WTC11 (cell line): ENCODE measurements at regions not wholly inside any gene's neighbourhood (a gene's known extent, or its start where the extent isn't known, plus 50 kb on each side); places are given as distances from the start of the nearest gene placed in this dataset.

Experiments
- ATAC-seq: fragments of 200-7000 bp; cut with Tn5 transposase; 2 replicates; pipeline ENCODE4 v1.10.0; 2021; ENCODE audit warnings: mild to moderate bottlenecking, moderate library complexity
- CTCF ChIA-PET: fragments of 300-600 bp; sonication (Branson Sonifier 250); formaldehyde crosslinking; loops from one replicate; lab custom pipeline; 2021; ENCODE audit warnings: antibody characterized with exemption; lab: Charles Lee
- POLR2A ChIA-PET: fragments of 350-600 bp; sonication (Branson Sonifier 250); formaldehyde crosslinking; loops from one replicate; lab custom pipeline; 2021; ENCODE audit warnings: antibody characterized with exemption; lab: Charles Lee
- DNase-seq: peaks from one replicate; pipeline ENCODE4 v3.0.0; 2021; ENCODE audit warnings: low spot score
- H3K27ac Mint-ChIP-seq: 2 replicates; pipeline ENCODE4 v1.8.0; 2021; ENCODE audit warnings: mixed read lengths
- H3K27me3 Mint-ChIP-seq: 2 replicates; pipeline ENCODE4 v1.8.0; 2021; ENCODE audit warnings: low read depth, mild to moderate bottlenecking, moderate library complexity, mixed read lengths
- H3K36me3 Mint-ChIP-seq: 2 replicates; pipeline ENCODE4 v1.8.0; 2021; ENCODE audit warnings: mixed read lengths
- H3K4me1 Mint-ChIP-seq: 2 replicates; pipeline ENCODE4 v1.8.0; 2022; ENCODE audit warnings: mixed read lengths
- H3K4me3 Mint-ChIP-seq: 2 replicates; pipeline ENCODE4 v1.8.0; 2021; ENCODE audit warnings: mild to moderate bottlenecking, moderate library complexity, mixed read lengths
- H3K9me3 Mint-ChIP-seq: 2 replicates; pipeline ENCODE4 v1.8.0; 2021; ENCODE audit warnings: mixed read lengths
- ARID4B ChIP-seq: sonication (generic); formaldehyde crosslinking; IDR thresholded peaks from 2 replicates; pipeline ENCODE4 v1.8.0; 2023; ENCODE audit warnings: missing genetic modification reagents, mild to moderate bottlenecking, borderline replicate concordance
- CREM ChIP-seq: sonication (generic); formaldehyde crosslinking; IDR thresholded peaks from 2 replicates; pipeline ENCODE4 v1.8.1; 2022; ENCODE audit warnings: mild to moderate bottlenecking, missing genetic modification reagents, moderate library complexity
- E2F1 ChIP-seq: sonication (generic); formaldehyde crosslinking; IDR thresholded peaks from 2 replicates; pipeline ENCODE4 v1.8.0; 2022; ENCODE audit warnings: mild to moderate bottlenecking, missing genetic modification reagents
- EMX1 ChIP-seq: fragments of 250-450 bp; sonication (Bioruptor Pico); IDR thresholded peaks from 2 replicates; pipeline ENCODE4 v1.8.0; 2021; ENCODE audit warnings: mild to moderate bottlenecking
- ERG ChIP-seq: fragments of 250-450 bp; sonication (Bioruptor Pico); IDR thresholded peaks from 2 replicates; pipeline ENCODE4 v1.8.0; 2021; ENCODE audit warnings: mild to moderate bottlenecking
- GRHL2 ChIP-seq: fragments of 250-450 bp; sonication (Bioruptor Pico); IDR thresholded peaks from 2 replicates; pipeline ENCODE4 v1.8.0; 2022; ENCODE audit warnings: mild to moderate bottlenecking, moderate library complexity; ENCODE audit not compliant: insufficient replicate concordance, severe bottlenecking
- KAT7 ChIP-seq: sonication (generic); formaldehyde crosslinking; IDR thresholded peaks from 2 replicates; pipeline ENCODE4 v1.8.1; 2023; ENCODE audit warnings: missing genetic modification reagents, mild to moderate bottlenecking, borderline replicate concordance
- RORB ChIP-seq: fragments of 250-450 bp; sonication (Bioruptor Pico); IDR thresholded peaks from 2 replicates; pipeline ENCODE4 v1.9.0; 2021; ENCODE audit warnings: mild to moderate bottlenecking
- TEAD4 ChIP-seq: sonication (generic); formaldehyde crosslinking; IDR thresholded peaks from 2 replicates; pipeline ENCODE4 v1.8.0; 2022; ENCODE audit warnings: mild to moderate bottlenecking, missing genetic modification reagents
- ZNF423 ChIP-seq: fragments of 250-450 bp; sonication (Bioruptor Pico); IDR thresholded peaks from 2 replicates; pipeline ENCODE4 v2.1.2; 2022; ENCODE audit warnings: mild to moderate bottlenecking, moderate library complexity
- TF ChIP-seq, protein P1 (sequence below): sonication (generic); formaldehyde crosslinking; IDR thresholded peaks from 2 replicates; pipeline ENCODE4 v1.8.1; 2023; ENCODE audit warnings: mild to moderate bottlenecking, missing genetic modification reagents, moderate library complexity
- TF ChIP-seq, protein P2 (sequence below): sonication (generic); formaldehyde crosslinking; IDR thresholded peaks from 2 replicates; pipeline ENCODE4 v1.8.1; 2022; ENCODE audit warnings: mild to moderate bottlenecking, moderate library complexity, missing genetic modification reagents
- TF ChIP-seq, protein P3 (sequence below): sonication (generic); formaldehyde crosslinking; IDR thresholded peaks from 2 replicates; pipeline ENCODE4 v1.8.0; 2022; ENCODE audit warnings: missing genetic modification reagents
- TF ChIP-seq, protein P4 (sequence below): sonication (generic); formaldehyde crosslinking; IDR thresholded peaks from 2 replicates; pipeline ENCODE4 v1.8.1; 2023; ENCODE audit warnings: mild to moderate bottlenecking, moderate library complexity, missing genetic modification reagents

- no peak for TF ChIP-seq ARID4B (CRISPR knock-in tag)
- no peak for TF ChIP-seq TEAD4 (CRISPR knock-in tag)
- TF ChIP-seq, protein P1, sequence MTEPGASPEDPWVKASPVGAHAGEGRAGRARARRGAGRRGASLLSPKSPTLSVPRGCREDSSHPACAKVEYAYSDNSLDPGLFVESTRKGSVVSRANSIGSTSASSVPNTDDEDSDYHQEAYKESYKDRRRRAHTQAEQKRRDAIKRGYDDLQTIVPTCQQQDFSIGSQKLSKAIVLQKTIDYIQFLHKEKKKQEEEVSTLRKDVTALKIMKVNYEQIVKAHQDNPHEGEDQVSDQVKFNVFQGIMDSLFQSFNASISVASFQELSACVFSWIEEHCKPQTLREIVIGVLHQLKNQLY: no peak
- TF ChIP-seq, protein P2, sequence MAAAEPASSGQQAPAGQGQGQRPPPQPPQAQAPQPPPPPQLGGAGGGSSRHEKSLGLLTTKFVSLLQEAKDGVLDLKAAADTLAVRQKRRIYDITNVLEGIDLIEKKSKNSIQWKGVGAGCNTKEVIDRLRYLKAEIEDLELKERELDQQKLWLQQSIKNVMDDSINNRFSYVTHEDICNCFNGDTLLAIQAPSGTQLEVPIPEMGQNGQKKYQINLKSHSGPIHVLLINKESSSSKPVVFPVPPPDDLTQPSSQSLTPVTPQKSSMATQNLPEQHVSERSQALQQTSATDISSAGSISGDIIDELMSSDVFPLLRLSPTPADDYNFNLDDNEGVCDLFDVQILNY (CRISPR knock-in tag): no peak
- no peak for TF ChIP-seq E2F1
- no peak for TF ChIP-seq GRHL2
- no peak for TF ChIP-seq RORB
- no peak for TF ChIP-seq CREM
- TF ChIP-seq EMX1 (CRISPR knock-in tag): no peak
- TF ChIP-seq, protein P3, sequence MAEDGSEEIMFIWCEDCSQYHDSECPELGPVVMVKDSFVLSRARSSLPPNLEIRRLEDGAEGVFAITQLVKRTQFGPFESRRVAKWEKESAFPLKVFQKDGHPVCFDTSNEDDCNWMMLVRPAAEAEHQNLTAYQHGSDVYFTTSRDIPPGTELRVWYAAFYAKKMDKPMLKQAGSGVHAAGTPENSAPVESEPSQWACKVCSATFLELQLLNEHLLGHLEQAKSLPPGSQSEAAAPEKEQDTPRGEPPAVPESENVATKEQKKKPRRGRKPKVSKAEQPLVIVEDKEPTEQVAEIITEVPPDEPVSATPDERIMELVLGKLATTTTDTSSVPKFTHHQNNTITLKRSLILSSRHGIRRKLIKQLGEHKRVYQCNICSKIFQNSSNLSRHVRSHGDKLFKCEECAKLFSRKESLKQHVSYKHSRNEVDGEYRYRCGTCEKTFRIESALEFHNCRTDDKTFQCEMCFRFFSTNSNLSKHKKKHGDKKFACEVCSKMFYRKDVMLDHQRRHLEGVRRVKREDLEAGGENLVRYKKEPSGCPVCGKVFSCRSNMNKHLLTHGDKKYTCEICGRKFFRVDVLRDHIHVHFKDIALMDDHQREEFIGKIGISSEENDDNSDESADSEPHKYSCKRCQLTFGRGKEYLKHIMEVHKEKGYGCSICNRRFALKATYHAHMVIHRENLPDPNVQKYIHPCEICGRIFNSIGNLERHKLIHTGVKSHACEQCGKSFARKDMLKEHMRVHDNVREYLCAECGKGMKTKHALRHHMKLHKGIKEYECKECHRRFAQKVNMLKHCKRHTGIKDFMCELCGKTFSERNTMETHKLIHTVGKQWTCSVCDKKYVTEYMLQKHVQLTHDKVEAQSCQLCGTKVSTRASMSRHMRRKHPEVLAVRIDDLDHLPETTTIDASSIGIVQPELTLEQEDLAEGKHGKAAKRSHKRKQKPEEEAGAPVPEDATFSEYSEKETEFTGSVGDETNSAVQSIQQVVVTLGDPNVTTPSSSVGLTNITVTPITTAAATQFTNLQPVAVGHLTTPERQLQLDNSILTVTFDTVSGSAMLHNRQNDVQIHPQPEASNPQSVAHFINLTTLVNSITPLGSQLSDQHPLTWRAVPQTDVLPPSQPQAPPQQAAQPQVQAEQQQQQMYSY (CRISPR knock-in tag): no peak
- TF ChIP-seq, protein P4, sequence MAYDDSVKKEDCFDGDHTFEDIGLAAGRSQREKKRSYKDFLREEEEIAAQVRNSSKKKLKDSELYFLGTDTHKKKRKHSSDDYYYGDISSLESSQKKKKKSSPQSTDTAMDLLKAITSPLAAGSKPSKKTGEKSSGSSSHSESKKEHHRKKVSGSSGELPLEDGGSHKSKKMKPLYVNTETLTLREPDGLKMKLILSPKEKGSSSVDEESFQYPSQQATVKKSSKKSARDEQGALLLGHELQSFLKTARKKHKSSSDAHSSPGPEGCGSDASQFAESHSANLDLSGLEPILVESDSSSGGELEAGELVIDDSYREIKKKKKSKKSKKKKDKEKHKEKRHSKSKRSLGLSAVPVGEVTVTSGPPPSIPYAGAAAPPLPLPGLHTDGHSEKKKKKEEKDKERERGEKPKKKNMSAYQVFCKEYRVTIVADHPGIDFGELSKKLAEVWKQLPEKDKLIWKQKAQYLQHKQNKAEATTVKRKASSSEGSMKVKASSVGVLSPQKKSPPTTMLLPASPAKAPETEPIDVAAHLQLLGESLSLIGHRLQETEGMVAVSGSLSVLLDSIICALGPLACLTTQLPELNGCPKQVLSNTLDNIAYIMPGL: no peak
- TF ChIP-seq ZNF423 (CRISPR knock-in tag): no peak
These were observed 90.8 kb upstream of the RAB4A start (continued) for GRCh38 chr1:229180161-229180560.

DNA sequence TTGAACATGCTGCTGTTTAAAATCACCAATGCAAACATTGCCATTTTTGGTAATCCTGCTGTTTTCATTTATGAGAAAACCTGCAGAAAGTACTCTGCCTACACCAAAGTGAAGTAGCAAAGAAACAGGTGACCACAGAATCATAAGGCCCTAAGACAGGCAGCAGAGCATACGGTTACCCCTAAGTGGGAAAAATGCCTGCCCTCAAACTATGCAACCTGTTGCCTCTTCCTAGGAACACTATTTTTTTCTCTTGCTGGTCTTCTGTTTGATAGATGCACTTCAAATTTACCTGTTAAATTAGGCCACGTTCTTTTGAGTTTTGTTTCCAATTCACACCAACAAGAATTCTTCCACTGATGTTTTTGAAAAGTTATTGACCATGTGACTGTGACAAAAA, 89.5 kb upstream of the RAB4A start:
- DNase-seq (no peak), ATAC-seq (no peak)
- CTCF ChIA-PET: no interaction called here
- POLR2A ChIA-PET: no interaction called here
- H3K27ac Mint-ChIP-seq: no peak overlapping the region
- H3K4me3 Mint-ChIP-seq: no peak overlapping the region
- H3K9me3 Mint-ChIP-seq: 0 out of 2 replicates have a peak, but pooled peaks cover 3% of the 10 kb centered on the region
- H3K4me1 Mint-ChIP-seq: no peaks in the 10 kb centered on the region
- H3K36me3 Mint-ChIP-seq: no peaks in the 10 kb centered on the region
- H3K27me3 Mint-ChIP-seq: no peaks in the 10 kb centered on the region; the same call in 1 of the 2 replicates
- TF ChIP-seq, protein P2 (CRISPR knock-in tag): no peak
- TF ChIP-seq, protein P3 (CRISPR knock-in tag): no peak
- TF ChIP-seq, protein P4: no peak
- TF ChIP-seq KAT7 (no peak), ERG (CRISPR knock-in tag) (no peak), GRHL2 (no peak)
